HG03571 (cell line): ENCODE measurements at regions not wholly inside any gene's neighbourhood (a gene's known extent, or its start where the extent isn't known, plus 50 kb on each side); places are given as distances from the start of the nearest gene placed in this dataset.

ENCODE experiments used
- ATAC-seq: cut with Tn5 transposase; IDR thresholded peaks from one replicate; pipeline ENCODE4 v1.9.1; 2021; ENCODE audit not compliant: unreplicated experiment

DNA sequence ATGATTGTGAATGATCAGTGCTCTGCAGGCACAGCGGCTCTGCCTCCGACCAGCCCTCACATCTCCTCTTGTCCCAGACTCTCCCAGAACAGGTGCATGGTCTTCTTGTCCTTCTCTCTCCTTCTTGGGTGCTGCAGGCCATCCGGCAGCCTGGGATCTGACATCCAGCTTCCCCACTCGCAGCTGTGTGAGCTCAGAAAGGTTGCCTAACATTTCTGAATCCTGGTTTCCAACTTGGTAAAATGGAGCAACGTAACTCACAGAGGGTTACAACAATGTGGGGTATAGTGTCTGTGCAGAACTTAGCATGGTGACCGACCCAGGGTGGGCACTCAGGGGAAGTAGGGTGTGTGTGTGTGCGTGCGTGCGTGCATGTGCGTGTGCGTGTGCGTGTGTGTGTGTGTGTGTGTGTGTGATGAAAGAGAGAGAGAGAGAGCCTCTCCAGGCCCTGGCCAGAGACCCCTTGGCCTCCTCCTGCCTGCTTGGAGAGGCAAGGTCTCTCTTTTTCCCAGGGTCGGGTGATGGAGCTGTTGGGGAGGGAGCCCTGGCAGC, 110.1 kb downstream of the SNX5 start:
- ATAC-seq: no peak

DNA sequence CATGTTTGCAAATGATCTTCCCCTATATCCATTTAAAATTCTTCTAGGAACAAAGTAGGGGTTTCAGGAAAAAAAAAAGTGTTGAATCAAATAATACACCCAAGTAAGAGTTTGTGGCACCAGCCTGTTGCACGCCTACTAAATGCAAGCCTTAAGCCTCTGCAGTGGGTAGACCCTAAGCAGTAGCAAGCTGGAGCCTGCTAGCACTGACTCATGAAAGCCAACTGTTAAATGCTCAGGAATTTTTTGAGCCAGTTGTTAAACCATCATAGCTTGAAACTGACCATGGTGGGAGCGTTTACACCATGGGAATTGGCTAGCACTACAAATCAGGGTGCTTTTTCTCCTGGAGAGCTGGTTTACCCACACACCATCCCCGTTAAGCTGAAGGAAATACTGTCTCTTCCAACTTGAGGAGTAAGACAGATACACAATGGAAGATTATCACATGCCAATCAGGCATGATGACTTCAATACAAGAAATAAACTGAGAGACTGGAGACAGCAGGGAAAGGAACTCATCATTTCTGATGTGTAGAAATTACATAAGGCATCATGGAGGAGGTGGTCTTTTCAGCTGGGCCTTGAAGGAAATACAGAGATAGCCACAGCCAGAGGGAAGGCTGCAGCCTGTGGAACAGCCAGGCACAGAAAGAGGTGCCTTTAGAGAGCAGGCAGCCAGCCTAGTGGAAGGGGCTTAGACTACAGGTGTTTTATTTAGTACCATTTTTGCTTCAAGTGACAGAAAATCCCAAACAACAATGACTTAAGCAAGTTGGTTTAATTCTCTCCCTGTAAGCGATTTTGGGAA, 110.8 kb downstream of the SNX5 start:
- no peak for ATAC-seq

DNA sequence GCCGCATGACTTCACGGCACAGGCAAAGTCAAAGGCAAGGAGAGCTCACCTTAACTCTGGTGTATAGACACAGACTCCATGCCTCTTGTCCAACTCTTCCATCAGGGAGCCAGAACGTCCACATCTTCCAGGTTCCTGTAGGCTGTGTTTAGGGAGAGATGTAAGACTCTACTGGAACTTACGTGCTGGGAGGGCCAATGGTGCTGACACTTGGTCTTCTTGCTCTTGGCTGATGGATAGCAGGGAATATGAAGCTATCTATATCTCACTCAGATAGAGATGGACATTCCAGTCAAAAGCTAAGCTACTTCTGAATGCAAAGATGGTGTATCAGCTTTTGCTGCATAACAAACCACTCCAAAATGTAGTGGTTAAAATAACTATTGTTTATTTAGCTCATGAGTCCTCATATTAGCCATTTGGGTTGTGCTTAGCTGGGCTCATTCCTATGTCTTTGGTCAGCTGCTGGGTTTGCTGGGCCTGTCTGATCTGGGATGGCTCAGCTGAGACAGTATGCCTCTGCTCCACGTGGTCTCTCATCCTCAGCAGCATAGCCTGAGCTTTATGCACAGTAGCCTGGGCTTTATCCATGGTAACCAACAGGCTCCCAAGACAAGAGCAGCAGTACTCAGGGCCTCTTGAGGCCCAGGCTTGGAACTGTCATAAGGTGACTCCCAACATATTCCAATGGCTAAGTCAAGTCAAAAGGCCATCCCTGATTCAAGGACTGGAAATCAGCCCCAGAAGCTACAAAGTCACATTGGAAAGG, 111.6 kb downstream of the SNX5 start:
- ATAC-seq: no peak

DNA sequence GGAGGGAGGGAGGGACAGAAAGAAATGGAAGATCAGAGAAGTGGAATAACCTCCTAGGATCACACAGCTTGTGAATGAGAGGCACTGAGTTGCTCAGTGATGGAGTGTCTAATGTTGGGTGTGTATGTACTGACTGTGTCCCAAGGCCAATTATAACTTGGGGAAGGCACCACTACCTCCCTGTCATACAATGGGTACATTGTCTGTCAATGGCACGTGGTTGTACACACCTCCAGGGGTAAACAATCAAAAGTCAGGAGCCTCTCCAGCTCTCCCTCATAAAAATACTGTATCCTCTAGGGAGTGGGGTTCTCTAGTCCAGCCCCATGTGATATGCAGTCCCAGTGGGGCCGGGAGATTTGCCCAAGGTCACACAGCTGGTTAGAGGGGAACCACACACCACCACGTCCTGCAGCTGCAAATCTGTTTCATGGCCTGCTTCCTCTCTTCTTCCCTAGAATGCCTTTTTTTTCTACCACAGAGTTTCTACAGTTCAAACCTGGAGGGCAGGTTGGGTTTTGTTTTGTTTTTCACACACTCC, 112.5 kb downstream of the SNX5 start:
- peak; percentile 87 for ATAC-seq

DNA sequence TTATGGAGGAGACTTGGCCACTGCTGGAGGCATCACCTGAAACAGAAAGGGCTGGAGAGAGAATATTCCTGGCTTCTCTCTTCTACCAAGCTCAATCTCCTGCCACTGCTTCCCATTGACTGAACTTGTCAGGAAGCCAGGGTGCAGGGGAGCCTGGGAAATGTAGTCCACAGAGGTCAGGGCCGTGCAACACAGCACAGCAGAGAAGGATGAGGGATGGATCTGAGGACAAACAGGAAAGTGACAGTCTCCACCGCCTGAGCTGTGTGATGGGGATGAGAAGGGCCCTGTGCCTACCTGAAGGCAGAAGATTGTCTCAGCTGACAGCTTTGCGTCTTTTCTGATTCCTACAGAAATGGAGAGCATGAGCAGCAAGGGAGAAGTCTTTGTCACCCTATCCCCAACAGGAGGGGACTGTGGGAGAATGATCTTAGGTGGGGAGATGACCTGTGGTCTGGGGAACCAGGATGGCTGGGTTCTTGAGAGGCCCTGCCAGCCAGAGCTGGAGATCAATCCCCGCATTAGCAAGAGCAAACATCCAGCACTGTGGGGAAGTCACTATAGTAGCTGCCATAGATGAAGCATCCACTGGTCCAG, 114.2 kb downstream of the SNX5 start:
- no peak for ATAC-seq

DNA sequence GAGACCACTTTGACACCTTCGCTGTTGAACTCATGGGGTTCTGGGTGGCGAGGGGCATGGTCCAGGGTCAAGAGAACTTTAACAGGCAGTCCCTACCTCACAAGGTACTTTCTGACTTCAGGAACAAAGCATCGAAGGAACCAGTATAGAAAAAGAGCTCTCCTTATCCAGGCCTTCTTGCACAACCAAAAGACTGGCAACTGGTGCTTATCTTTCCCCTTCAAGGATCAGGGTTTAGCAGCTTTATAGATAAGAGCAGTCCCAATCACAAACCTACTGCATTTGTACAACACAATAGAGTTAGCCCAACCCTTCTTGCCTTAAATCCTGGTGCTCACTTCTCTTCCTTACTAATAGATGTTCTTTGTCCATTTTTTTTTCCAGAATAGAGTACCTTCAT, 116.3 kb downstream of the SNX5 start:
- ATAC-seq: no peak

DNA sequence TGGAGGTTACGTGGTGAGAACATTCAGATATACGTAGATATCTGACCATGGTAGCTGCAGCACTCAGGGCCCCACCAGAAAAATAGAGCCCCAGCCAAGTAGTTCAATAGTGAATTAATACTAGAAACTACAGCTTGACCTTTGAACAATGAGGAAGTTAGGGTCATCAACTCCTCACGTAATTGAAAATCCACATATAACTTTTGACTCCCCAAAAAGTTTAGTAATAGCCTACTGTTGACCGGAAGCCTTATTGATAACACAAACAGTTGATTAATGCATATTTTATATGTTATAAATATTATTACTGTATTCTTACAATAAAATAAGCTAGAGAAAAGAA, 117.9 kb downstream of the SNX5 start:
- no peak for ATAC-seq

DNA sequence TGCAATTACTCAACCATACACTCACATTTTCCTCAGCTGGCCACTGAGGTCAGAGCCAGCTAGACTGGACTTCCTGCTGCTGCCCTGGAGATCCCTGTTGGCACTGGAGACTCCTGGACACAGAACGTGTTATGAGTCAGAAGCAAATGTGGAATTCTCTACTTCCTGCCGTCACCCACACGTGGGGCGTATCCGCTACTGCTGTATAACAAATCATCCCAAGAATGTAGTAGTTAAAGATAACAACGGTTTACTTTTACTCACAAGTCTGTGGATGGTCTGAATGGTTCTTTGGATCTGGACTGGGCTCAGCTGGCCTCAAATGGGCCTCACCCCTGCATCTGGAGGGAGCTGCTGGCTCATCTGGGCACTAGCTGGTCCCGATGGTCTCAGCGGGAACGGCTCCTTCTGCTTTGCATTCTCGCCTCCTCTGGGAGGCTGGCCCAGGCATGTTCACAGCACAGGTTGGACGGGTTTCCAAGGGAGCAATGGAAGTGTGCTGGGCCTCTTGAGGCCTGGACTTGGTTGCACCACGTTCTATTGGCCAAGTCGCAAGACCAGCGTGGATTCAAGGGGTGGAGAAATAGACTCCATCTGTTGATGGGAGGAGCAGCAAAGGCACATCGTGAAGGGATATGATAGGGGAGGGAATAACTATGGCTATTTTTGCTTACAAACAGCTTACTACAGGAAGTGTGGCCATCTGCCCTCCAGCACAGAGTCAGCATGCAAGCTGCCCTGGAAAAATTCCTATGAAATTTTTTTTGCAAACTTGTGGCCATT, 118.5 kb downstream of the SNX5 start:
- ATAC-seq: no peak

DNA sequence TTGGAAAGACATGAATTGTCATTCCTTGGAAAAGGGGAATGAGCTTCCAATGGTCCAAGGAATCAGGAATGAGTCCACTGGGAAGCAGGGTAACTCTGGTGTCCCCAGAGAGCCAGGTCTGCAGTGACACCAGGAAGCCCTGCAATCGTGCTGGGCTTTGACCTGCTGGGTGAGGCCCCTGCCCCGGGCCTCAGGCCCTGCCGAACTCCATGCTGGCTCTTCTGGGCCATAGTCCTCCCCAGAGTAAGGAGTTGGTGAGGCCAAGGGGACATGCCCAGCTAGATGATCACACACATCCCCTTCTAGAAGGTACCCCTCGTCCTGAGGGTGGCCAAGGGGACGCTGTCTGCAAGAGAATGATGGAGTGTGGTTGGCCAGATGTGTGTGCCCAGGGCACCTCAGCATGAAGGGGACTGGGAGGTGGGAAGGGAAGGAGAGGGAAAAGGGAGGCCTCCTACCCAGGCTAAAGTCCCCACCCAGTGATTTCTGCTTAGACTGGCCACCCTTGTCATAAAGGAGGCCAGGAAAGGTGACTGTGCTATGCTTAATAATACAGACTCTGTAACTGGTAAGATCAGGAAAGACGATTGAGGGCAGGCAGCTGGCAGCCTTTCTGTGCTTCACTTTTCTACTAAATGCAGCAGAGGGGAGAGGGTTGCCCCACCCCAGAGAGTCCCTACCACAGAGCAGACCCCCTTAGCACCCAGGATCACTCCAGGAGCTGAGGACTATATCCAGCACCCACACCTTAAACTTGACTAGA, 119.3 kb downstream of the SNX5 start:
- ATAC-seq: no peak

DNA sequence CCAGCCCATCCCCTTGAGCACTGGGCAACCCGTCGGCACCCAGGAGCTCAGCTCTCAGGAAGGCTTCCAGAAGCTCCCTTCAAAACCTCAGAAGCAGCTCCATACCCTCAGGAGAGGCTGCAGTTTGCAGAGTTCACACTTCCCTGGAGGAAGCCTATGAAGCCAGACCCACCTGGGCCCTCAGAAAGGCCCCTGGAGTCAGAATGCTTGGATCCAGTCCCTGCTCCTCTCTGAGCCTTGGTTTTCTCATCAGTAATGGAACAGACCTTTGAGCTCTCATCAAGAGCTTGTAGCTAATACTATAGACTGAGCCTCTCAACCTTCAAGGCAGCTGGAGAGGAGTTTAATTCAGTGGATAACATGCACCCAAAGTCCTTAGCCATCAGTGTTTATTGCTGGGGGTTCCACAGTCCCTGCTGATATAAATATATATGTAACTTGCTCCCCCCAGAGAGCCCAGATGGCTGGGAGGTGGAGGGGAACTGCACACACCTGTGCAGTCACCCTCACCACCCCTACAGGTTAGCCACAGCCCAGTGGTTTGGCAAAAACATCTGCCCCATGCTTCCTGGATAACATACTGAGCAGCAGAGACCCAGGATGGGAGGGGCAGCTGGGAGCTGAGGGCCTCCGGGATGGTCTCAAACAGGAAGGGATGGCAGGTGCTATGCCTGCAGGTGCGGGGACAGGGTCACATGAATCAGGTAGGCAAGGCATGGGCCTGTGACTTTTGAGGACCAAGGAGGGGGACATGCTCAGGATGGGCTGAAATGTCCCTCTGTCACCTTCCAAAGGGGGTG, 120.1 kb downstream of the SNX5 start:
- ATAC-seq: no peak

DNA sequence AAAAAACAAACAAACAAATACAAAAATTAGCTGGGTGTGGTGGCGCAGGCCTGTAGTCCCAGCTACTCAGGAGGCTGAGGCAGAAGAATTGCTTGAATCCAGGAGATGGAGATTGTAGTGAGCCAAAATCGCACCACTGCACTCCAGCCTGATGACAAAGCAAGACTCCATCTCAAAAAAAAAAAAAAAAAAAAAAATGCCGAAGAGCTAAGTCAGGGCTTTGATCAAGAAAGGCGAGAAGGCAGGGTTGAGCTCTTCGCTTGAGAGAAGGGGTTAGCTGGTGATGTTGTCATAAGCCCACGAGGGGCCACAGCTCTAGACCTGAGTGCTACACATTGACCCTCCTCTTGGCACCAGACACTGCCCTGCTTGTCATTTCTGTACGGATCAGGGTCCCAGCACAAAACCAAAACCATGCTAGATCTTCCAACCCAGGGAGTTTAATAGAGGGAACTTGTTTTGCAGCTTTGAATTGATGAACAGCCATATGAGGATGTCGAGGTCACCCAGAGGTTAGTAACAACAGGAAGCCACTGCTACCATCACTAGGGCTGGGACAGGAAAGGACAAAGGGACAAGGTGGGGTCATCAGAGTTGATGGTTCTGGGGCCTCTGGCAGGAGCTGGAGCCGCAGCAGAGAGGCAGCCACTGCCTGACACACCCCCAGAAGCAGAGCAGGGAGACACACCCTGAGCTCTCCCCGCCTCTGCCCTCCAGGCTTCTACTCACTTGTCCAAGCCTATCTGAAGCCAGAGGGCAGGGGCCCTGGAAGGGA, 122.7 kb downstream of the SNX5 start:
- ATAC-seq: no peak

DNA sequence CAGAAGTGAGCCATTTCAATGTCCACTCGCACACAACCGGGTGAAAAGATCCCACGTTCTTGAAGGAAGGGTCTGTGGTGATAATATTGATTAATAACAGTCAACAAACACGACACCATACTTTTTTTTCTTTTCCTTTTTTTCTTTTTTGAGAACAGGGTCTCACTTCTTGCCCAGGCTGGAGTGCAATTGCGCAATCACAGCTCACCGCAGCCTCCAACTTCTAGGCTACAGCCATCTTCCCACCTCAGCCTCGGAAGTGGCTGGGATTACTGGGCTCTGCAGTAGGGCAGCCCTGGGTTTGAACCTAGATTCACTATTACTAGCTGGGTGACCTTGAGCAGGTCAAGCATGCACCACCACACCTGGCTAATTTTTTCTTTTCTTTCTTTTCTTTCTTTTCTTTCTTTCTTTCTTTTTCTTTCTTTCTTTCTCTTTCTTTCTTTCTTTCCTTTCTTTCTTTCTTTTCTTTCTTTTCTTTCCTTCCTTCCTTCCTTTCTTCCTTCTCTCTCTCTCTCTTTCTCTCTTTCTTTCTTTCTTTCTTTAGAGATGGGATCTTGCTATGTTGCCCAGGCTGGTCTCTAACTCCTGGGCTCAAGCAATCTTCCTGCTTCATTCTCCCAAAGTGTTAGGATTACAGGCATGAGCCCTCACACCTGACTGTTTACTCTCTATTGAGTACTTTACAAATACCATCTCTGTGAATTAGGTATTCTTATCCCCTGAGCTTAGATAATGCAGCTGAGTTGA, 123.9 kb downstream of the SNX5 start:
- ATAC-seq: no peak

DNA sequence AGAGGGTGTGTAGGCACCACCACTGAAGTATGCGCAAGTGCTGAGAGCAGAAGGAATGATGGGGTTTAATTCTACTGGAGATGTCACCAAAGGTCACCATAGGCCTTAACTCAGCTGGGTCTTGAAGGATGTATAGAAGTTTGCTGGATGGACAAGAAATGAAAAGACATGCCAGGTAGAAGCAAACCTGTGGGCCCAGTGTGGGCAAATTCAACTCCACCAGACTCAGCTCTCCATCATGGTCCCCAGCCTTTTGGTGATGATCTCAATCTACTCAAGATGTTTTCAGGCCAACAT, 124.5 kb downstream of the SNX5 start:
- ATAC-seq: no peak

DNA sequence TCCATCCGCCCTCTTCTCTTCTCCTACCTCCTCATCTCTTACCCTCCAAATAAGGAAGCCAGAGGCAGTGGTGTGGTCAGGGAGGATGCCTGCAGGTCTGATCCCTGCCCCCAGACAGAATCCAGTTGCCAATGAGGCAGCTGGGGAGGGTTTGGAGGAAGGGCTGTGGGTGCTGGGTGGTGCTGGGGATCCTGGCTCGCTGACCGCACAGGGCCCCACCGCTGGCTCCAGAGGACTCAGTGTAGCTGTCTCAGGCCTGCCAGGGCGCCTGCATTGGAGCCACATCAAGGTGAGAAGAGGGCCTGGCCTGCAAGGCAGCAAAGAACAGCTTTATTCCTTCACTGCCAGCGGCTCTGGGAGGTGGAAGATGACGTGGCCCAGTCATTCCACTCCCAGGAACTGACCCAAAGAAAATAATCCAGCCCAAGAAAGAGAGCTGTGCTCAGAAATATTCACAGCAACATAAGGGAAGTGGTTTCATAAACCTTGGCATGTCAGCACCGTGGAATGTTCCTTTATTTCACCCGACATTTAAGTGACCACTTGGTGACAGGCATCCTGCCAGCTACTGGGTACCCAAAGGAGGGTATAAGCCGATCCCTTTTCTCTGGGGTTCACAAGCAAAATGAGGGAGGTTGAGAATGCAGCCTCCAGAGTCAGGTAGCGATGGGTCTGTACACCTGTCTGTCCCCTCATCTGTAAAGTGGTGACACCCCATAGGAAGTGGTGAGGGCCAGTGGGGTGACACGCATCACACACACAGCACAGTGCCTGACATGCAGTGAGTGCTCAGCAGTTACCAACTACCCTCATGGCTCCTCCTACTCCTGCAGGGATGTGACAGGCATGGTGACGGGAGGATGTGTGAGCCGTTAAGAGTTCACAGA, 125.1 kb downstream of the SNX5 start:
- peak; percentile 40 for ATAC-seq

DNA sequence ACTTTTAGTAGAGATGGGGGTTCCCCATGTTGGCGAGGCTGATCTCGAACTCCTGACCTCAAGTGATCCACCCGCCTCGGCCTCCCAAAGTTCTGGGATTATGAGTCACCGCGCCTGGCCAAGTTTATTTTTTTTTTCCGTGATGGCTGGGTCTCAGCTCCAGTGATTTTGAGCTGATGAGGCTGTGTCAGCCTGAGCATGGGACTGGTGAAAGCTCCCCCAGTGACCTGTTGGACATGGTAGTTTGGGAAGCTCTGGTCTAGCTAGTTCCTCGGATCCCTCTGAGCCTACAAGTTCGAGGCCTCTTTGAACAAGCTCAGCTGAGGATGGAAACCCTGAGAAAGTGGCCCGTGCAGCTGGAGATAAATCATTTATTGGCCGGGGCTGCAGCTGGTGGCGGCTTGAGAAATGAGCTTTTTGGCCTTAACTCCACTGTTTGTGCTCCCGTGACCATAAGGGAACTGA, 126.8 kb downstream of the SNX5 start:
- no peak for ATAC-seq

DNA sequence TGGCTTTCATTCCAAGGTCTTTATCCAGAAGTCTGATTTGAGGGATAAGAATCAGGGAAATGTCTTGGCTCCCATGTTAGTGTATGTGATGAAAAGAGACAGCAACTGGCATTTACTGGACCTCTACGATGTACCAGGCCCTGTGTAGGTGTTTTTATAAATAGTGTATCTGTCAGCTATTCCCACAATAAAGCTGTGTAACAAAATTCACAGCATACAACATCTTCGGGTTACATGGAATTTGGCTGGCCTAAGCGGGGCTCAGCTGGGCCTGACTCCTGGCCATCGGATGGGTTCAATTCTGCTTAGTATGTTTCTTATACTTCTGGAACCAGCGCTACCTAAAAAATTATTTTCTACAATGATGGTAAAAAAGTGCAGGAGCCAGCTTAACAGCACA, 128.2 kb downstream of the SNX5 start:
- no peak for ATAC-seq

DNA sequence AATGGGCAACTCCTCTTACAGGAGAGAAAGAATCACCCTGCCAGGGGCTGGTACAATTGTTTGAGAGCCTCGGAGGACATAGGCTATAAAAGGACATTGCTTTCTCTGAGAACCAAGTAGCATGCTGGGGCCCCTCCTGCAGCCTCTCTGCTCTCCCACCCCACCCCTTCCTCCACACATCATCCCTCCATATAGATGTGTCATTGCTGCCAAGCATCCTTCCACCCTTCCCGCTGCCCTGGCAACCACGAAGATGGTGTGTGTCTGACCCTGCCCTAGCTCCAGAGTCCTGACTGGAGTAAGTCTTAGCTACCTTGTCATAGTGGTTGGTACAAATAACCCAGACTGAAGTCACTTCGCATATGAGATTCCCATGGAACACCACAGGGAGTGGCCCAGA, 129.7 kb downstream of the SNX5 start:
- ATAC-seq: no peak
